ENCODE measurements at regions not wholly inside any gene's neighbourhood (a gene's known extent, or its start where the extent isn't known, plus 50 kb on each side); places are given as distances from the start of the nearest gene placed in this dataset.

GRCh38 chr9:79302569-79302968 is 269.2 kb upstream of the TLE4 start:
- TF ChIP-seq, protein P1, sequence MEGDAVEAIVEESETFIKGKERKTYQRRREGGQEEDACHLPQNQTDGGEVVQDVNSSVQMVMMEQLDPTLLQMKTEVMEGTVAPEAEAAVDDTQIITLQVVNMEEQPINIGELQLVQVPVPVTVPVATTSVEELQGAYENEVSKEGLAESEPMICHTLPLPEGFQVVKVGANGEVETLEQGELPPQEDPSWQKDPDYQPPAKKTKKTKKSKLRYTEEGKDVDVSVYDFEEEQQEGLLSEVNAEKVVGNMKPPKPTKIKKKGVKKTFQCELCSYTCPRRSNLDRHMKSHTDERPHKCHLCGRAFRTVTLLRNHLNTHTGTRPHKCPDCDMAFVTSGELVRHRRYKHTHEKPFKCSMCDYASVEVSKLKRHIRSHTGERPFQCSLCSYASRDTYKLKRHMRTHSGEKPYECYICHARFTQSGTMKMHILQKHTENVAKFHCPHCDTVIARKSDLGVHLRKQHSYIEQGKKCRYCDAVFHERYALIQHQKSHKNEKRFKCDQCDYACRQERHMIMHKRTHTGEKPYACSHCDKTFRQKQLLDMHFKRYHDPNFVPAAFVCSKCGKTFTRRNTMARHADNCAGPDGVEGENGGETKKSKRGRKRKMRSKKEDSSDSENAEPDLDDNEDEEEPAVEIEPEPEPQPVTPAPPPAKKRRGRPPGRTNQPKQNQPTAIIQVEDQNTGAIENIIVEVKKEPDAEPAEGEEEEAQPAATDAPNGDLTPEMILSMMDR (conservative IDR thresholded peaks at IDR 0.05) = no peak
- TF ChIP-seq ZFX (IDR thresholded peaks at IDR 0.05) = no peak
